Embryonic facial prominence (tissue), 1 donor: ENCODE measurements at regions not wholly inside any gene's neighbourhood (a gene's known extent, or its start where the extent isn't known, plus 50 kb on each side); places are given as distances from the start of the nearest gene placed in this dataset.
"Not testable (repeated sequence)": the region's sequence is repeated elsewhere in the genome, so short reads cannot be mapped to it uniquely, and the experiment has no call there.

Experiments used
- DNase-seq: peaks from one replicate; pipeline ENCODE4 v3.0.0-alpha.2; 2016; ENCODE audit errors: extremely low spot score

GRCh38 chr13:50268500-50268899, 253.3 kb downstream of the KCNRG start:
- no peak for DNase-seq

- DNase-seq = no peak
Measured at GRCh38 chr13:50274181-50274580, 258.9 kb downstream of the KCNRG start.

GRCh38 chr13:50275392-50276063, 260.3 kb downstream of the KCNRG start:
- no peak for DNase-seq

DNA sequence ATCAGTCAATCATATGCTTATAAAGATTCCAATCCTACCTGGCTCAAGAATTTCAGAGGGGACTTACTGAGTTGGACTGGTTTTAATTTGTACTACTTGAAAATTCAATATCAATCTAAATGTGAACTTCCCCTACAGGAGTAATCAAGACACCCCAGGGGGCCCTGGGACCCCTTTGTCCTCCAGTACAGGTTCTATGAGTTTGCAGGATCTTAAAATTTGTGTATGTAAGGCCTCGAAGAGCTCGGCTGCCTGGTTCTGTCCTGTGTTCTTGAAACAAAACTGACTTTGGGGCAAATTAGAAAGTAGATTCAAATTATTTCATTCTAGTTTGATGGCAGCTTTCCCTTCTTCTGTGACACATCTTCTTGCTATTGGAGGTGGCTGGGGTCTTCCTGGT, 261.3 kb downstream of the KCNRG start:
- DNase-seq = no peak

GRCh38 chr13:50277127-50277526, 261.9 kb downstream of the KCNRG start:
- DNase-seq = no peak

- no peak for DNase-seq
Measured at GRCh38 chr13:50277906-50278305, 262.7 kb downstream of the KCNRG start.

DNA sequence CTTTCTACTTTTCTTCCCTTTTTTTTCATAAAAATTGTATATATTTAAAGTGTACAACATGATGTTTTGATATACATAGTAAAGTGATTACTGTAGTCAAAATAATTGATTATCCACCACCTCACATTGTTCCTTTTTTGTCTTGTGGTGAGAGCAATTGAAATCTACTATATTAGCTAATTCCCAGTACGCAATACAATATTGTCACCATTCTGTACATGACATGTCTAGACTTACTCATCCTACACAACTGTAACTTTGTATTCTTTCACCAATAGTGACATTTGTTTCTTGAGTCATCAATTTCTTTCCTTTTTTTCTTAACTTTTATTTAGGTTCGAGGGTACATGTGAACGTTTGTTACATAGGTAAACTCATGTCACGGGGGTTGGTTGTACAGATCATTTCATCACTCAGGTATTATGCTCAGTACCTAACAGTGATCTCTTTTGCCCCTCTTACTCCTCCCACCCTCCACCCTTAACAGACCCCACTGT, 265.2 kb downstream of the KCNRG start:
- DNase-seq = no peak

- DNase-seq = no peak
Measured at GRCh38 chr13:50282016-50282415, 266.8 kb downstream of the KCNRG start.

DNA sequence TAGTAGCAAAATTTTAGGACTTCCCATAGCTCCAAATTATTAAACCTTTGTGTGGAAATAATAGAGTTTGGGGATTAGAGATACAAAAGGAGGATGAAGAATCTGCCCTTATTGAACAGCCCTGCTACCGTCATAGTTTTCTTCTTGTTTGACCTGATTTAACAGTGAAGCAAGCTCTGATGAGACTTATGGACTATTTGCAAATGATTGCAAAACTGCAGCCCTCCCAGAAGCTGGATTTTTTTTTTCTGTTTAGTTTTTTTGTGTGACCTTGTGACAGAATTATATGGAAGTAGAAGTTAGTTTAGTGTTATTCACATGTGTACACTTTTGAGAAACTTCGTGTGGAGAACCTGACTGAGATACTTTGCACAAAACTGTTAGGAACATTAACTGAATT, 267.8 kb downstream of the KCNRG start:
- no peak for DNase-seq

DNA sequence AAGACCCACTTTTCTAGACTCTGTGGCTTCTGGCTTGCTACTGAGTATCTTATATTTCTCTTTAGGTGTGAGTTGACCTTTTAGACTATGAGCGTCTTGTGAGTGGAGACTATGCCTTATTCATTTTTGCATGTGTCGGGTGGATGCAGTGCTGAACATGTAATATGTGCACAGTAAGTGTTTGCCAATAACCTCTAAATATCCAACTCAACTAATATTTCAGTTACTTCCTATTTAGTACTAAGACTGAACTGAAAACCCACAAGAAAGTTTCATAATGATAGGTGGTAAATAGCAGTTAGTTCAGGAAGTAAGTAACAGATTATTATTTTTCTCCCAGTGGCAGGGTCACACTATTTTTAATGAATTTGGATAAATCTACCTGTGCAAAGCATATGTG, 269.3 kb downstream of the KCNRG start:
- DNase-seq = no peak

- DNase-seq = no peak
Measured at GRCh38 chr13:50285283-50285682, 270.0 kb downstream of the KCNRG start.

DNA sequence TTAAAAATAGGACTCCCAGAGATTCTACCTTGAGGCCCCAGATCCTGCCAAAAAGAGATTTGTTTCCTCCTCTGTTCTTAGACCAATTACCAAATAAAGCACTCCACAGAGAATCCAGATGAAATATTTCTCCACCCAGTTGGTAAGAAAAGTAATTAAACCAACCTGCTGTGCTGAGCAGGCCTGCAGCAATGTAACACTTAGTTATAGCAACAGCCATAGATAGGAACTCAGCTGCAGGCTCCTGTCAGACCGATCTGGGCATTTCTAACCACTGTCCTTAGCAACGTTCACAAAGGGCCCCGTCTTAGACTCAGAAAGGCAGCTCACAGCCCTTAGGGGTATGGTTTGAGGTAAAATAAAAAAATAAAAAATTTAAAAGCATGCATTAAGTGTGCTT, 271.1 kb downstream of the KCNRG start:
- no peak for DNase-seq

DNA sequence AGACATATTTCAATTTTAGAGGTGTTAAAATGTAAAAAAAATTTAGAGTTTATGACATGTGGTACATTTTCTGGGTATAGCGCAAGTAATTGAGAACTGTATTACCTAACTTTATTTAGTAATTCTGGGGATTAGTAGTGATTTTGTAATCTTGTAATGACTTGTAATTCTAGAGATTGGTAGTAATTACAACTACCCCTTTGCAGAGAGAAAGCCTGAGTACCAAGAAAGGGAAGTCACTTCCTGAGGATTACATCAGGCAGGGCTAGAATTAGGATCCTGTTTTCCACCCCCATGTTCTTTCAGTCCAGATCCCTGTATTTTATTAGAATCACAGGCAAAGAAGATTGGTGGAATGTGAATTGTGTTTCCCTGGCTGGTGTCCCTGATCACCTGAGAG, 274.9 kb downstream of the KCNRG start:
- no peak for DNase-seq

GRCh38 chr13:50291611-50292010, 276.4 kb downstream of the KCNRG start:
- no peak for DNase-seq

DNA sequence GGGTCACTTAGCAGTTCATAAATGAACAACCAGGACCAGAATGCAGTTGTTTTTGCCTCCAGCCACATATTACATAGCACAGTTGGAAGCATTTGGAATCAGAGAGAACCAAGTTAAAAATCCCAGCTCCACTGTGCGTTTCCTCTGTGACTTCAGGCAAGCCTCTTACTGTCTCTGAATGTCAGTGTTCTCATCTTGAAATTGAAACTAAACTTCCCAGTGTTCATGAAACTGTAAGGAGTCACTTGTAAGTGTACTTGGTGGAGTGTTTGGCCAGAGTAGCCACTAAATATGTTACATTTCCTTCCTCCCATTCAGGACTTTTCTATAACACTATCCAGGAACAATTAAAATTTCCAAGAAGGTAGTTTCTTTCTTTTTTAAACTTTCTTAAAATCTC, 276.8 kb downstream of the KCNRG start:
- no peak for DNase-seq

GRCh38 chr13:50294425-50294824, 279.2 kb downstream of the KCNRG start:
- DNase-seq = not testable (repeated sequence)

- DNase-seq = no peak
Measured at GRCh38 chr13:50299546-50300249, 284.5 kb downstream of the KCNRG start.

DNA sequence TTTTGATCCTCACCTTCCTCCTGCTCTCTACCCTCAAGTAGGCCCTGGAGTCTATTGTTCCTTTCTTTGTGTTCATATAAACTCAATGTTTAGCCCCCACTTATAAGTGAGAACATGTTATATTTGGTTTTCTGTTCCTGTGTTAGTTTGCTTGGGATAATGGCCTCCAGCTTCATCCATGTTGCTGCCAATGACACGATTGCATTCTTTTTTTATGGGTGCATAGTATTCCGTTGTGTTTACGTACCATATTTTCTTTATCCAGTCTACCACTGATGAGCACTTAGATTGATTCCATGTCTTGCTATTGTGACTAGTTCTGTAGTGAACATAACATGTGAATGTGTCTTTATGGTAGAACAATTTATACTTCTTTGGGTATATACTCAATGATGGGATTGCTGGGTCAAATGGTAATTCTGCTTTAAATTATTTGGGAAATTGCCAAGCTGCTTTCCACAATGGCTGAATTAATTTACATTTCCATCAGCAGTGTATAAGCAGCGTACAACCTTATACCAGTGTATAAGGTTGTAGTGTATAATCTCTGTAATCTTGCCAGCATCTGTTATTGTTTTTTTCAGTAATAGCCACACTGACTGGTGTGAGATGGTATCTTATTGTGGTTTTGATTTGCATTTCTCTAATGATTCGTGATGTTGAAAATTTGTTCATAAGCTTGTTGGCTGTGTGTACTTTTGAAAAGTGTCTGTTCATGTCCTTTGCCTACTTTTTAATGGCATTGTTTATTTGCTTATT, 288.9 kb downstream of the KCNRG start:
- no peak for DNase-seq

DNA sequence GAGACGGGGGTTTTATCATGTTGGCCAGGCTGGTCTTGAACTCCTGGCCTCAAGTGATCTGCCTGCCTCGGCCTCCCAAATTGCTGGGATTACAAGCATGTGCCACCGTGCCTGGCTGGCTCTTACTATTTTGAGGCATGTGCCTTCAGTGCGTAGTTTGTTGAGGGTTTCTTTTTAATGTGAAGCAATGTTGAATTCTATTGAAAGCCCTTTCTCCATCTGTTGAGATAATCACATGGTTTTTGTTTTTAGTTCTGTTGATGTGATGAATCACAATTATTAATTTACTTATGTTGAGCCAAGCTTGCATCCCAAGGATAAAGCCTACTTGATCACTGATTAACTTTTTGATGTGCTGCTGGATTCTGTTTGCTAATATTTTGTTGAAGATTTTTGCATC, 290.9 kb downstream of the KCNRG start:
- no peak for DNase-seq

DNA sequence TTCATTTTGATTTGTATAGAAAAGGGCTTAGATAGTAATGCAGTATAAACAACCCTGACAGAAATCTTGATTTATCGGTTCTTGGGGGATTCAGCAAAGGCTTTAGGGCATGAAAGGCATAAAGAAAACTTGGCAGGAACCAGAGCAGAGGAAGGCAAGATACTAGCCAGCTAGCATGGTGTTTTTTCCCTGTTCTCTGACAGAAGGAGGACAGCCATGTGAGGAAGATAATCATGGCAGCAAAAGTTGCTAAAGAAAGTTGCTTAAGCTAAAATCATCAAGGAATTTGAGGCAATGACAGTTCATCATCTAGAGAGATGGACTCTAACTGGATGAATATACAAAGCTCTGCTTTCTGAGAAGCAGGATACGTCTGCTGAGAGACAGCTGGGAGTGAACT, 294.1 kb downstream of the KCNRG start:
- DNase-seq = no peak

DNA sequence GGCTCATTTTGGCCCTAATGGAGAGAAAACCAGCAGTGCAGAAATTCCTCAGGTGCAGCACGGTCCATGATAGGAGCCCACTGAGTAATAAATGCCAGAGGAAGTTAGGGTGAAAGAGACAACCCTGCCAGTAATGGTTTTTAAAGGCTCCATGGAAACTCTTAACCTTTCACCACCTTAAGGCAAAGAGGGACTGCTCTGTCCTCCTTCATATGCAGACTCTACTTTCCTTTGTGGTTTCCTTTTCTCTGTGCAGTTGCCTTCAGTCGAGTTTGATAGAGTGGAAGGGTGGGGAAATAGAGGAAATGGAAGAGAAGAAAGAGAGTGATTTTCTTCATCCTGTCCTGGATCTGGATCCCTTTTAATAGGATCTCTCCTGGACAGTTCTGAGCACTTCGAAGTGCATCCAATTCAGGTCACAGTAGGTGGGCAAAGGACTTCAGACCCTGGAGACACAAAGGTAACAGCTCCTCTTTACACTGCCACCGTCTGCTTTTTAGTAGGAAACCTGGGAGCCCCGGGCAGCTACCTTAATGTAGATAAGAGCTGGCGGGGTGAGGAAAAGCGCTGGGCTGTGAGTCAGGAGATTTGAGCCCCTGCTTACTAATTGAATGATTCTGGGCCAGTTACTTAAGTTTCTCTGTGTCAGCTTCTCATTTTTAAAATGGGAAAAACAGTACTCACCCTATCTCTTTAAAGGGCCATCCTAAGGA, 294.8 kb downstream of the KCNRG start:
- DNase-seq = no peak

DNA sequence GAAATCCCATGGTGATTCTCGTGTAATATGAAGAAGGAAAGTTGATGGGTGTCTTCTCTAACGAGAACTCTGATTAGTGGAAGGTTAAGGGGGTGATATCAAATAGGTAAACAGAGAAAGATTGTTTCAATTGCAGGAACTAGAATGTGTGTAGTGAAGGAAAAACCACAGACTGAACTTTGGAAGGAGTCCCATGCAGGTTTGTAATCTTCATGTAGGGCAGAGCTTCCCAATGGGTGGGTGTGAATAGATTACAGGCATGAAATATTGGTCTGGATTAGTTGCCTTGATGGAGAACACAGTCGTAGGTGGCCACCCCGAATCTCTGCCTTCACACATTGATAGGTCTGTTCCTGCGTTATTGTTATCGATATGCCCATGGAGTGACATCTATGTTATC, 295.5 kb downstream of the KCNRG start:
- DNase-seq = no peak
